HG02588 (cell line): ENCODE measurements at regions not wholly inside any gene's neighbourhood (a gene's known extent, or its start where the extent isn't known, plus 50 kb on each side); places are given as distances from the start of the nearest gene placed in this dataset.

Experiments
- ATAC-seq: cut with Tn5 transposase; IDR thresholded peaks from one replicate; pipeline ENCODE4 v1.9.1; 2021; ENCODE audit warnings: mild to moderate bottlenecking, moderate library complexity; ENCODE audit not compliant: unreplicated experiment

- ATAC-seq: no peak
Measured at GRCh38 chr5:21185536-21185935, 1197.5 kb upstream of the CDH18 start.

- no peak for ATAC-seq
Measured at GRCh38 chr5:21184581-21184980, 1196.6 kb upstream of the CDH18 start.

GRCh38 chr5:21181609-21182125 is 1193.7 kb upstream of the CDH18 start:
- ATAC-seq: no peak

- ATAC-seq: no peak
Measured at GRCh38 chr5:21173526-21173925, 1185.5 kb upstream of the CDH18 start.

GRCh38 chr5:21173036-21173435 is 1185.0 kb upstream of the CDH18 start:
- ATAC-seq: no peak

- ATAC-seq: no peak
Measured at GRCh38 chr5:21171038-21171437, 1183.0 kb upstream of the CDH18 start.

GRCh38 chr5:21168557-21168956 is 1180.6 kb upstream of the CDH18 start:
- ATAC-seq: no peak

GRCh38 chr5:21165344-21165743 is 1177.3 kb upstream of the CDH18 start:
- ATAC-seq: no peak

- no peak for ATAC-seq
Measured at GRCh38 chr5:21164425-21164824, 1176.4 kb upstream of the CDH18 start.

GRCh38 chr5:21159510-21160059 is 1171.6 kb upstream of the CDH18 start:
- ATAC-seq: no peak

GRCh38 chr5:21154526-21154925 is 1166.5 kb upstream of the CDH18 start:
- ATAC-seq: no peak

- no peak for ATAC-seq
Measured at GRCh38 chr5:21152611-21153010, 1164.6 kb upstream of the CDH18 start.

- no peak for ATAC-seq
Measured at GRCh38 chr5:21145376-21145775, 1157.4 kb upstream of the CDH18 start.

- ATAC-seq: no peak
Measured at GRCh38 chr5:21143686-21144085, 1155.7 kb upstream of the CDH18 start.

GRCh38 chr5:21142791-21143190 is 1154.8 kb upstream of the CDH18 start:
- no peak for ATAC-seq

GRCh38 chr5:21140987-21141386 is 1153.0 kb upstream of the CDH18 start:
- no peak for ATAC-seq

- ATAC-seq: no peak
Measured at GRCh38 chr5:21126236-21126635, 1138.2 kb upstream of the CDH18 start.

GRCh38 chr5:21125238-21125983 is 1137.4 kb upstream of the CDH18 start:
- ATAC-seq: no peak

- no peak for ATAC-seq
Measured at GRCh38 chr5:21121213-21121612, 1133.2 kb upstream of the CDH18 start.

GRCh38 chr5:21097661-21098060 is 1109.7 kb upstream of the CDH18 start:
- no peak for ATAC-seq

- ATAC-seq: no peak
Measured at GRCh38 chr5:21094619-21095018, 1106.6 kb upstream of the CDH18 start.

- ATAC-seq: no peak
Measured at GRCh38 chr5:21087766-21088165, 1099.8 kb upstream of the CDH18 start.

- no peak for ATAC-seq
Measured at GRCh38 chr5:21085791-21086190, 1097.8 kb upstream of the CDH18 start.
